Colonic mucosa (tissue), 4 donors: ENCODE measurements at regions not wholly inside any gene's neighbourhood (a gene's known extent, or its start where the extent isn't known, plus 50 kb on each side); places are given as distances from the start of the nearest gene placed in this dataset.

Experiments
- DNase-seq: peaks from one replicate; pipeline ENCODE4 v3.0.0-alpha.2; 2020
- H3K27ac ChIP-seq: fragments of 200-600 bp; one replicate; pipeline ENCODE4 v1.8.0; 2021
- H3K27me3 ChIP-seq: fragments of 200-600 bp; one replicate; pipeline ENCODE4 v1.8.0; 2021
- H3K36me3 ChIP-seq: fragments of 200-600 bp; one replicate; pipeline ENCODE4 v1.8.0; 2021
- H3K4me1 ChIP-seq: fragments of 200-600 bp; one replicate; pipeline ENCODE4 v1.8.0; 2021; ENCODE audit warnings: mild to moderate bottlenecking
- H3K4me3 ChIP-seq: fragments of 200-600 bp; one replicate; pipeline ENCODE4 v1.8.0; 2021
- H3K9ac ChIP-seq, 2 donors: one replicate each; pipeline ENCODE4 v1.7.0; 2013; ENCODE audit warnings: control low read depth in 2 of 2, low read depth in 2 of 2, low read length in 2 of 2
- H3K9me3 ChIP-seq: fragments of 200-600 bp; one replicate; pipeline ENCODE4 v1.8.0; 2021
- CTCF ChIP-seq: fragments of 200-600 bp; IDR thresholded peaks from one replicate; pipeline ENCODE4 v1.8.0; 2022; ENCODE audit warnings: antibody characterized with exemption, mild to moderate bottlenecking
- intact Hi-C: fragments of 100-400 bp; cut with DNase I; formaldehyde crosslinking; loops from one replicate; pipeline ENCODE4 v1.14.1; 2022
- donor health status: healthy.
- donor health status: DM: no; HTN: no; CAD: no.
- donor health status: DM: no; HTN: no; CAD: no.

GRCh38 chr5:34498572-34498971 is 157.6 kb upstream of the RAI14 start:
- Histone ChIP-seq H3K36me3 (no peaks in the 10 kb centered on the region), H3K9me3 (no peaks in the 10 kb centered on the region), H3K4me1 (no peaks in the 10 kb centered on the region), H3K27me3 (no peaks in the 10 kb centered on the region), H3K4me3 (no peak overlapping the region), H3K27ac (peak overlapping the region; percentile 20), H3K9ac (no peak overlapping the region)
- DNase-seq, result no peak
- intact Hi-C loops, result no loop called here
- TF ChIP-seq CTCF, result no peak

- intact Hi-C loops, result no loop called here
- no peak for TF ChIP-seq CTCF
These were observed 157.0 kb upstream of the RAI14 start for GRCh38 chr5:34499001-34499734.

GRCh38 chr5:34500236-34500847 is 155.8 kb upstream of the RAI14 start:
- H3K4me3 ChIP-seq, result no peak overlapping the region
- no peaks in the 10 kb centered on the region for H3K9me3 ChIP-seq
- intact Hi-C loops, result no loop called here
- no peaks in the 10 kb centered on the region for H3K36me3 ChIP-seq
- H3K4me1 ChIP-seq, result no peaks in the 10 kb centered on the region
- no peak for TF ChIP-seq CTCF
- no peak overlapping the region for H3K9ac ChIP-seq
- no peaks in the 10 kb centered on the region for H3K27me3 ChIP-seq
- DNase-seq, result no peak
- H3K27ac ChIP-seq, result no peak overlapping the region

More at GRCh38 chr5:34499001-34499734, 157.0 kb upstream of the RAI14 start:
- Histone ChIP-seq H3K9ac (no peak overlapping the region), H3K27ac (peak overlapping the region; percentile 20), H3K36me3 (no peaks in the 10 kb centered on the region), H3K27me3 (no peaks in the 10 kb centered on the region), H3K9me3 (no peaks in the 10 kb centered on the region), H3K4me1 (no peaks in the 10 kb centered on the region), H3K4me3 (no peak overlapping the region)
- no peak for DNase-seq

- no peak for DNase-seq
- Histone ChIP-seq H3K9me3 (no peaks in the 10 kb centered on the region), H3K36me3 (no peaks in the 10 kb centered on the region), H3K4me3 (no peak overlapping the region), H3K4me1 (no peaks in the 10 kb centered on the region), H3K9ac (no peak overlapping the region), H3K27me3 (no peaks in the 10 kb centered on the region), H3K27ac (no peak overlapping the region)
- intact Hi-C loops, result no loop called here
- TF ChIP-seq CTCF, result no peak
These were observed 155.1 kb upstream of the RAI14 start for GRCh38 chr5:34501016-34501415.

GRCh38 chr5:34501840-34502239 is 154.3 kb upstream of the RAI14 start:
- Histone ChIP-seq H3K27me3 (no peaks in the 10 kb centered on the region), H3K4me1 (no peaks in the 10 kb centered on the region), H3K36me3 (no peaks in the 10 kb centered on the region), H3K9ac (no peak overlapping the region), H3K27ac (no peak overlapping the region), H3K4me3 (no peak overlapping the region), H3K9me3 (no peaks in the 10 kb centered on the region)
- no peak for DNase-seq
- intact Hi-C loops, result no loop called here
- no peak for TF ChIP-seq CTCF
